ENCODE measurements at regions not wholly inside any gene's neighbourhood (a gene's known extent, or its start where the extent isn't known, plus 50 kb on each side); places are given as distances from the start of the nearest gene placed in this dataset.

DNA sequence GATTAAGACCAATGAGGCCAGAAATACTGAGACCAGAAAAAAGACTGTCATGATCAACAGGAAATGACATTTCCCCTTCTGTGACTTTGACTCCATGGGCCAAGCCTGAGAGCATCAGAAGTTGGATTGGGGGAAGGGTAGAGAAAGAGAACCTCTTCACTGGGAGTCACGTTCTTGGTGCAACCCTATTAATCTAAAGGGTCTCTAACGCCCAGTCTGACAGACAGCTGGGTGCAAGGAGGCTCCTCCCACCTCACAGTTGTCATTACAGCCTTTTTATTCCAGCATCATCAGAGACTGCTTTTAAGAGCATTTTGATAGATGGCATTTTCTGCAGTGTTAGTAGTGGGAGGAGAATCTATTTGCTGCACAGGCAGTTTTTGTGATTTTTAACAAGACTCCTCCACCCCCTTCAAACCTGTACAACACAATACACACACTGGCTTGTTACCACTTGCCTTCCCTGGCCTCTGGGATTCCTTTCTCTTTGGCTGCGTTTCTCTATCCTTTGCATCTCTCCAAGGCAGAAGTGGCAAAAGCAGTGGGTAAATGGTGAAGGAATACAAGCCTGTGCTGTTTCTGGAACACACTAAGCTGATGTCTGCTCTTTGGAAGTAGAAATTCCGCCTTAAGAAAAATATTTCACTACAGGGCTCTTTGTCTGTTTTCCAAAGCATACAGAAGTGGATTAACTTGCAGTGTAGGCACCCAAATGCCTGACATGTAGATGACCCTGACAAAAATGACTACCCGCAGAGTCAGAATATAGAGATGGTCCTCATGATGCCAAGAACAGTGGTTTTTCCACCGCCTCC is 310.4 kb upstream of the ZNF608 start:
- no peak for TF ChIP-seq EGR1 (IDR thresholded peaks at IDR 0.05)
- TF ChIP-seq ZBTB7A (IDR thresholded peaks at IDR 0.05; ENCODE audit: low read depth): no peak
- TF ChIP-seq TAF1 (IDR thresholded peaks at IDR 0.05; ENCODE audit: low read depth): no peak
- no peak for TF ChIP-seq TCF12 (IDR thresholded peaks at IDR 0.05; ENCODE audit: low read depth)
- no peak for TF ChIP-seq TEAD4 (IDR thresholded peaks at IDR 0.05)
- TF ChIP-seq CREB1 (IDR thresholded peaks at IDR 0.05; ENCODE audit: low read depth): no peak
- no peak for TF ChIP-seq YY1 (IDR thresholded peaks at IDR 0.05; ENCODE audit: low read depth)
- no peak for TF ChIP-seq EP300 (IDR thresholded peaks at IDR 0.05; ENCODE audit: borderline replicate concordance)
- TF ChIP-seq MAX (IDR thresholded peaks at IDR 0.05): no peak
- TF ChIP-seq USF1 (IDR thresholded peaks at IDR 0.05): no peak
- TF ChIP-seq FOXM1 (IDR thresholded peaks at IDR 0.05; ENCODE audit: borderline replicate concordance, low read depth): no peak
- TF ChIP-seq CEBPB (IDR thresholded peaks at IDR 0.05): no peak
- TF ChIP-seq, protein P1, sequence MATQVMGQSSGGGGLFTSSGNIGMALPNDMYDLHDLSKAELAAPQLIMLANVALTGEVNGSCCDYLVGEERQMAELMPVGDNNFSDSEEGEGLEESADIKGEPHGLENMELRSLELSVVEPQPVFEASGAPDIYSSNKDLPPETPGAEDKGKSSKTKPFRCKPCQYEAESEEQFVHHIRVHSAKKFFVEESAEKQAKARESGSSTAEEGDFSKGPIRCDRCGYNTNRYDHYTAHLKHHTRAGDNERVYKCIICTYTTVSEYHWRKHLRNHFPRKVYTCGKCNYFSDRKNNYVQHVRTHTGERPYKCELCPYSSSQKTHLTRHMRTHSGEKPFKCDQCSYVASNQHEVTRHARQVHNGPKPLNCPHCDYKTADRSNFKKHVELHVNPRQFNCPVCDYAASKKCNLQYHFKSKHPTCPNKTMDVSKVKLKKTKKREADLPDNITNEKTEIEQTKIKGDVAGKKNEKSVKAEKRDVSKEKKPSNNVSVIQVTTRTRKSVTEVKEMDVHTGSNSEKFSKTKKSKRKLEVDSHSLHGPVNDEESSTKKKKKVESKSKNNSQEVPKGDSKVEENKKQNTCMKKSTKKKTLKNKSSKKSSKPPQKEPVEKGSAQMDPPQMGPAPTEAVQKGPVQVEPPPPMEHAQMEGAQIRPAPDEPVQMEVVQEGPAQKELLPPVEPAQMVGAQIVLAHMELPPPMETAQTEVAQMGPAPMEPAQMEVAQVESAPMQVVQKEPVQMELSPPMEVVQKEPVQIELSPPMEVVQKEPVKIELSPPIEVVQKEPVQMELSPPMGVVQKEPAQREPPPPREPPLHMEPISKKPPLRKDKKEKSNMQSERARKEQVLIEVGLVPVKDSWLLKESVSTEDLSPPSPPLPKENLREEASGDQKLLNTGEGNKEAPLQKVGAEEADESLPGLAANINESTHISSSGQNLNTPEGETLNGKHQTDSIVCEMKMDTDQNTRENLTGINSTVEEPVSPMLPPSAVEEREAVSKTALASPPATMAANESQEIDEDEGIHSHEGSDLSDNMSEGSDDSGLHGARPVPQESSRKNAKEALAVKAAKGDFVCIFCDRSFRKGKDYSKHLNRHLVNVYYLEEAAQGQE (IDR thresholded peaks at IDR 0.05; ENCODE audit: low read depth): no peak
- TF ChIP-seq NFIC (IDR thresholded peaks at IDR 0.05): no peak
- no peak for TF ChIP-seq RAD21 (IDR thresholded peaks at IDR 0.05; ENCODE audit: low read depth)

DNA sequence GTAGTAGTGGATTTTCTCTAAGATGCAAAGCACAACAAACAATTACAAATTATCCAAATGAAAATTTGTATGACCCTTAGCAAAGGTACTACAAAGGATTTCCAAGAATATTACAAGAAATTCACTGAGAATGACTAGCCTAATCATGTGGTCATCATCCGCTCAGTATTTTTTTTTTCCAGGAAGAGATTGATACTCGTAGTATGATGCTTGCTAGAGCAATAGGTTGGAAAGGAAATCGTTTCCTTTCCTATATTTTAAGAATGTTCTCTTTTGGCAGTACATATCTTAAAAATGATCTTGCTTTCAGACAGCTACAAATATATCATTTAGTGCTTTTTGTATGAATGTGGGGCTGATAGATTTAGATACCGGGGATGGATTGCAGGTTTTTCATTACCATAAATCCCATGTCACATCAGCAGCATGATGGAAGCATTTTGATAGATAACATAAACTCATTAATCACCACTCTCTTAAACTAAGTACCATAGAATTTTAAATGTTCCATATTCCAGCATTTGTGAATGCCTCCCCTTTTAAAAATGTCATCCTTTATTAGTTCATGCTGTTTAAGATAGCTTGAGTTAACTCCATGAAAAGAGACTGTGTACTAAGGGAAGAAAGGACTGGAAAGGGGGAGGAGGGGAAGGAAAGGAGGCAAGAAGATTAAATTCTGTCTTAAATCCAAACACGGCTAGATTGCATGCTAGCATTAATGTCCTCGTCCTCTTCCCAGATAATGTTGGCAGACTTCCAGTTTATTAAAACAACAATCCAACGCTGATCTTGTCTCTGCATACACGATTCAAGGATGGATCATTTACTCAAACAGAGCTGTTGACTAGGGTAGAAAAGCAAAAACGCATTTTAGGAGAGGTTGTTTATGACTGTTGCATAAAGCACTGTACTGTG is 311.7 kb upstream of the ZNF608 start:
- TF ChIP-seq TEAD4 (IDR thresholded peaks at IDR 0.05) (no peak), ZBTB7A (IDR thresholded peaks at IDR 0.05; ENCODE audit: low read depth) (no peak)

DNA sequence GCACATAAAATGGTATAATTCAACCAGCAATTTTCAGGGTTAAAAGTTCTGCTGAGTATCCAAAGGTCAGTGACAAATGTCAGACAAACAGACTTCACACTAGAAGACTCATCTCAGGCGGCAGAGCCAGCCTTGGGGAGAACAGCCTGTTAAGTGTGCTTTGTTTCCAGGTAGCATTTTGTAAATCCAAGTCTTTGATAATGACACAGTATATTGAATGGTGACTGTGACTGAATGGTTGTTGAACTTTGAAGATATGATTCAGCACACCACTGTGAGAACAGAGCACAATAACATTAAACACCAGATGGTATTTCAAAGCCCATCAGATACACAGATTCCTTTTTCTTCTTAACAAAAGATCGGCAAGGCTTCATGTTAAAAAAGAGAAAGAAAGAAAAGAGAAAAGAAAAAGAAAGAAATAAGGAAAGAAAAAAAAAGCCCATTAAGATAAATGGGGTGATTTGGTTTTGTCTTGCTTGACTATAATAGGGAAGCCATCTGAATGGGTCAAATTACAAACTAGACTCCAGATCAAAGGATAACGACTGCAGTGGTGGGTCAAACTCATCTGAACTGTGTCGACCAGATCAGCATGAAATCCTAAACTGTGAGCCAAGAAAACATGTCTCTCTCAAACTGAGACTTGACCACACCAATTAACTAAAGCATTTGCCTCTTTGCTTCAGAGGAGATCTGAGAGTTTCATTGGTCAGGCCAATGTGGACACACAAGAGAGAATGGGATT is 313.0 kb upstream of the ZNF608 start:
- TF ChIP-seq RAD21 (IDR thresholded peaks at IDR 0.05; ENCODE audit: low read depth) (no peak), EP300 (IDR thresholded peaks at IDR 0.05; ENCODE audit: borderline replicate concordance) (no peak), FOXM1 (IDR thresholded peaks at IDR 0.05; ENCODE audit: borderline replicate concordance, low read depth) (no peak), YY1 (IDR thresholded peaks at IDR 0.05; ENCODE audit: low read depth) (no peak), TCF12 (IDR thresholded peaks at IDR 0.05; ENCODE audit: low read depth) (no peak), TEAD4 (IDR thresholded peaks at IDR 0.05) (no peak), USF1 (IDR thresholded peaks at IDR 0.05) (no peak), NFIC (IDR thresholded peaks at IDR 0.05) (no peak), CEBPB (IDR thresholded peaks at IDR 0.05) (no peak), ZBTB7A (IDR thresholded peaks at IDR 0.05; ENCODE audit: low read depth) (no peak), MAX (IDR thresholded peaks at IDR 0.05) (no peak), TAF1 (IDR thresholded peaks at IDR 0.05; ENCODE audit: low read depth) (no peak), CREB1 (IDR thresholded peaks at IDR 0.05; ENCODE audit: low read depth) (no peak)
- TF ChIP-seq, protein P1 (IDR thresholded peaks at IDR 0.05; ENCODE audit: low read depth): no peak

- TF ChIP-seq, protein P1 (IDR thresholded peaks at IDR 0.05; ENCODE audit: low read depth): no peak
- TF ChIP-seq TEAD4 (IDR thresholded peaks at IDR 0.05): no peak
Measured at GRCh38 chr5:125061726-125062125, 315.3 kb upstream of the ZNF608 start.
